Nephron (organoid): ENCODE measurements at regions not wholly inside any gene's neighbourhood (a gene's known extent, or its start where the extent isn't known, plus 50 kb on each side); places are given as distances from the start of the nearest gene placed in this dataset.

ENCODE experiments used
- H3K27ac Mint-ChIP-seq, 3 experiments: 2 replicates each; pipeline ENCODE4 v1.8.0; 2020; ENCODE audit warnings: mixed read lengths in 3 of 3, mild to moderate bottlenecking in 2 of 3, moderate library complexity in 1 of 3
- H3K27me3 Mint-ChIP-seq: 2 replicates; pipeline ENCODE4 v1.8.0; 2021; ENCODE audit warnings: low read depth, mild to moderate bottlenecking, moderate library complexity, mixed read lengths
- H3K36me3 Mint-ChIP-seq: 2 replicates; pipeline ENCODE4 v1.8.0; 2020; ENCODE audit warnings: low read depth, mixed read lengths
- H3K4me1 Mint-ChIP-seq: 2 replicates; pipeline ENCODE4 v1.8.0; 2020; ENCODE audit warnings: mixed read lengths
- H3K4me3 Mint-ChIP-seq, 3 experiments: 2 replicates each; pipeline ENCODE4 v1.8.0; 2020; ENCODE audit warnings: mild to moderate bottlenecking in 3 of 3, mixed read lengths in 3 of 3, moderate library complexity in 2 of 3
- H3K9me3 Mint-ChIP-seq: 2 replicates; pipeline ENCODE4 v1.8.0; 2020; ENCODE audit warnings: mixed read lengths
- TF ChIP-seq, protein P1 (sequence below), 3 experiments: fragments of 200-600 bp; sonication (generic); IDR thresholded peaks; one replicate each; pipeline ENCODE4 v1.5.0; 2021; ENCODE audit warnings: antibody characterized with exemption in 3 of 3; ENCODE audit not compliant: unreplicated experiment in 3 of 3

DNA sequence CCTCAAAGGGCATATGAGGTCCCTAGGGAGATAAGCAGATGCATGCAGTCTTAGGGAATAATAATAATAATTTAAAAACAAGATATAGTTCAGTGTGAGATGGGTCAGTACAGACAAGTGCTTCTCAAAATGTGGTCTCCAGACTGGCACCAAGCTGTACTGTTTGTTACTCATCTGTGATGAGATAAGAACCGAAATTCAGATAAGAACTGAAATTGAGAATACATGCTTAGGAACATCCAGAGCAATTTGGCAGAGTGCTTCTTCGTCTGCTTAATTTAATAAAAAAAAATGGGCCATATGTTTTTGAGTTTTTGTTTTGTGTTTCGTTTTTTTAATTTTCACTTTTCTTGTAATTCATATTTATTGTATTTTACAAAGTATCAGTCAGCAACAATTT, 86.5 kb upstream of the SGCD start:
- H3K36me3 Mint-ChIP-seq = no peaks in the 10 kb centered on the region
- H3K4me3 Mint-ChIP-seq = no peak overlapping the region
- H3K27me3 Mint-ChIP-seq = no peaks in the 10 kb centered on the region
- H3K27ac Mint-ChIP-seq = no peak overlapping the region
- TF ChIP-seq, protein P1, sequence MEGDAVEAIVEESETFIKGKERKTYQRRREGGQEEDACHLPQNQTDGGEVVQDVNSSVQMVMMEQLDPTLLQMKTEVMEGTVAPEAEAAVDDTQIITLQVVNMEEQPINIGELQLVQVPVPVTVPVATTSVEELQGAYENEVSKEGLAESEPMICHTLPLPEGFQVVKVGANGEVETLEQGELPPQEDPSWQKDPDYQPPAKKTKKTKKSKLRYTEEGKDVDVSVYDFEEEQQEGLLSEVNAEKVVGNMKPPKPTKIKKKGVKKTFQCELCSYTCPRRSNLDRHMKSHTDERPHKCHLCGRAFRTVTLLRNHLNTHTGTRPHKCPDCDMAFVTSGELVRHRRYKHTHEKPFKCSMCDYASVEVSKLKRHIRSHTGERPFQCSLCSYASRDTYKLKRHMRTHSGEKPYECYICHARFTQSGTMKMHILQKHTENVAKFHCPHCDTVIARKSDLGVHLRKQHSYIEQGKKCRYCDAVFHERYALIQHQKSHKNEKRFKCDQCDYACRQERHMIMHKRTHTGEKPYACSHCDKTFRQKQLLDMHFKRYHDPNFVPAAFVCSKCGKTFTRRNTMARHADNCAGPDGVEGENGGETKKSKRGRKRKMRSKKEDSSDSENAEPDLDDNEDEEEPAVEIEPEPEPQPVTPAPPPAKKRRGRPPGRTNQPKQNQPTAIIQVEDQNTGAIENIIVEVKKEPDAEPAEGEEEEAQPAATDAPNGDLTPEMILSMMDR (IDR thresholded peaks at IDR 0.05; ENCODE audit: unreplicated experiment in 3 of 3) = no peak
- no peaks in the 10 kb centered on the region for H3K9me3 Mint-ChIP-seq
- H3K4me1 Mint-ChIP-seq = no peaks in the 10 kb centered on the region

DNA sequence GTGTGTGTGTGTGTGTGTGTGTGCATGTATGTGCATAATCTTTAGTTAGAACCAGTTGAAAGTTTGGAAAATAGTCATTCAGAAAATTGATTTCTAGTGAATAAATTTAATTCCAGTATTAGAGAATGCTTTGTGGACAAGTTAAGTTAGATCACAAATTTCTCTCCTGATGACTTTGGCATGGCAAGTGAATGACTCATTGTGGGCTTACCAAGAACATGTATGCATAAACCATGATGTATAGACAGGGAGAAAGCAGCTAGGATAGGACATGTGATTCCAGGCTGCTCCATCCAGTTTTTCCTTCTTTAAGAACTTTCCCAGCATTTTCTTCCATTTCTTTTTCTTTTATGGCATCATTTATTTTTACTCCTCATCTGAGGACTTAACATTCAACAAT, 85.7 kb upstream of the SGCD start:
- H3K4me1 Mint-ChIP-seq = no peaks in the 10 kb centered on the region
- no peak overlapping the region for H3K4me3 Mint-ChIP-seq
- no peaks in the 10 kb centered on the region for H3K9me3 Mint-ChIP-seq
- no peaks in the 10 kb centered on the region for H3K36me3 Mint-ChIP-seq
- no peak overlapping the region for H3K27ac Mint-ChIP-seq
- no peaks in the 10 kb centered on the region for H3K27me3 Mint-ChIP-seq
- TF ChIP-seq, protein P1 (IDR thresholded peaks at IDR 0.05; ENCODE audit: unreplicated experiment in 3 of 3) = no peak

DNA sequence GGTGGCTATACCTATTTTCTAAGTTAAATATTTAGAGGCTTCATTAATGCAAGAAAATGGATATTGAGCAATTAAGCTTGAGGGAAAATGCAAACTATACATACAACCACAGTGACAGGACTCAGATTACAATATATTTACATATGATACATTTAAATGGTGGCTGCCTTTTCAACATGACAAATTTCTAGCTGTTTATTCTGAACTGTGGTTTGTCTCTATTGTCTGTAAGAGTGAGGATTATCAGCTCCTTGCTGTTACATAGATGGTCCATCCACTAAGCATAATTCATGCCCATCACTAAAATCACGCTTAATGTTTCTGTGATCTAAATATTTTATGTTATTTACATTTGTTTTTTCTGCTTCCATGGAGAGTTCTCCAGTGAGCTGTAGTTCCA, 81.1 kb upstream of the SGCD start:
- Mint-ChIP-seq H3K27ac (no peak overlapping the region), H3K27me3 (no peaks in the 10 kb centered on the region), H3K36me3 (no peaks in the 10 kb centered on the region), H3K4me1 (no peaks in the 10 kb centered on the region), H3K4me3 (no peak overlapping the region), H3K9me3 (no peaks in the 10 kb centered on the region)
- TF ChIP-seq, protein P1 (IDR thresholded peaks at IDR 0.05; ENCODE audit: unreplicated experiment in 3 of 3) = no peak

DNA sequence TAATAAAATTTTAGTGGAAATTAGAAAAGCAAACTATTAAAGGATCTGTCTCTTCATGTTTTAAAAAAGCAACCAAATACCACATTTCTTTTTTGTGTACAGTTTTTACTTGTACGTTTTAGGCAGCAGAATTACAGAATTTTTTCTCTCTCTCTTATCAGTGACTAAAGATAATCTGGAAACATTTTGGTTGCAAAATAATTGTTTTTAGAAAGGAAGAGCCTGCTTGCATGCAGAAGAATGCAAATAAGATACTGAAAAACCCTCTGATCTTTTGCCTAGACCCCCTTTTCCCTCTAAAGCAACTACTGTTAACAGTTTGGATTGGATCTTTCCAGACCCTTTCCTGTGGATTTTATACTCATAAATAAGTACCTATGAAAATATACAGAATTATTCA, 75.9 kb upstream of the SGCD start:
- TF ChIP-seq, protein P1 (IDR thresholded peaks at IDR 0.05; ENCODE audit: unreplicated experiment in 3 of 3) = no peak
- H3K27me3 Mint-ChIP-seq = no peaks in the 10 kb centered on the region
- H3K27ac Mint-ChIP-seq = no peak overlapping the region
- H3K4me3 Mint-ChIP-seq = no peak overlapping the region
- H3K4me1 Mint-ChIP-seq = no peaks in the 10 kb centered on the region
- no peaks in the 10 kb centered on the region for H3K9me3 Mint-ChIP-seq
- H3K36me3 Mint-ChIP-seq = no peaks in the 10 kb centered on the region

DNA sequence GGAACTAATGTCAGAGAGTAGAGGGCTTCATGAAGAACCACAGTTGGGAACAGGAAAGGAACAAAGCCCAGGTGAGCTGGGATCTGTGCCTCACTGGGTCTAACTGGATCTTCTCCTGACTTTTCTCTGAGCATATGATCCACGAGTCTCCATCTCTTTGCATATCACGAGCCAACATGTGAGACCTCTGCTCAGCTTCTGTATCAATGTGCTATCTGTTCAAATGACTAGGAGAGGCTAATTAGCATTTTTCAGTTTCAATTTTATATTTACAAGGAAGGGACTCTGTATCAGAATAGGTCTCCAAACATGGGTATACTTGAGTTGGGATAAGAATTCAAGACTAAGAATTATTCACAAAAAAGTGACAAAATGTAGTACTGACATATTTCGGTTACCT, 73.8 kb upstream of the SGCD start:
- Mint-ChIP-seq H3K9me3 (no peaks in the 10 kb centered on the region), H3K27ac (no peak overlapping the region), H3K4me3 (no peak overlapping the region), H3K36me3 (no peaks in the 10 kb centered on the region), H3K4me1 (no peaks in the 10 kb centered on the region), H3K27me3 (no peaks in the 10 kb centered on the region)
- TF ChIP-seq, protein P1 (IDR thresholded peaks at IDR 0.05; ENCODE audit: unreplicated experiment in 3 of 3) = no peak

DNA sequence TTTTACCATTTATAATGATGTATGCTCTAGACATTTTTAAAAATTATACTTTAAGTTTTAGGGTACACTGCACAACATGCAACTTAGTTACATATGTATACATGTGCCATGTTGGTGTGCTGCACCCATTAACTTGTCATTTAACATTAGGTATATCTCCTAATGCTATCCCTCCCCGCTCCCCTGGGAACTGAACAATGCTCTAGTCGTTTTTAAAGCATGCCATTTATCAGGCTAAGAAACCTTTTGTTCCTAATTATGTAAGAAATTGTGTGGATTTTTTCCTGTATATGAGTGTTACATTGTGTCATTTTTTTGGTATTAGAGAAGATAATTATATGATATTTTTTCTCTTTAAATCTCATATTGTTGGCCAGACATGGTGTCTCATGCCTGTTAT, 72.8 kb upstream of the SGCD start:
- Mint-ChIP-seq H3K36me3 (no peaks in the 10 kb centered on the region), H3K4me1 (no peaks in the 10 kb centered on the region), H3K4me3 (no peak overlapping the region), H3K9me3 (no peaks in the 10 kb centered on the region), H3K27me3 (no peaks in the 10 kb centered on the region), H3K27ac (no peak overlapping the region)
- TF ChIP-seq, protein P1 (IDR thresholded peaks at IDR 0.05; ENCODE audit: unreplicated experiment in 3 of 3) = no peak
